Hematopoietic multipotent progenitor cell treated with erythropoietin and hydrocortisone succinate and interleukin-3 and kit ligand, for 17 days (in vitro differentiated cells): ENCODE measurements at regions not wholly inside any gene's neighbourhood (a gene's known extent, or its start where the extent isn't known, plus 50 kb on each side); places are given as distances from the start of the nearest gene placed in this dataset.
"Not testable (repeated sequence)": the region's sequence is repeated elsewhere in the genome, so short reads cannot be mapped to it uniquely, and the experiment has no call there.

Experiments
- DNase-seq: peaks from one replicate; pipeline ENCODE4 v3.0.0-alpha.2; 2015; ENCODE audit warnings: low spot score

- DNase-seq = no peak
Measured at GRCh38 chr1:199791495-199791894, 236.0 kb upstream of the NR5A2 start.

GRCh38 chr1:199792874-199793273 lies 234.6 kb upstream of the NR5A2 start:
- no peak for DNase-seq

GRCh38 chr1:199794105-199794863 lies 233.2 kb upstream of the NR5A2 start:
- DNase-seq = no peak

- no peak for DNase-seq
Measured at GRCh38 chr1:199799116-199799515, 228.4 kb upstream of the NR5A2 start.

- no peak for DNase-seq
Measured at GRCh38 chr1:199804526-199804925, 223.0 kb upstream of the NR5A2 start.

DNA sequence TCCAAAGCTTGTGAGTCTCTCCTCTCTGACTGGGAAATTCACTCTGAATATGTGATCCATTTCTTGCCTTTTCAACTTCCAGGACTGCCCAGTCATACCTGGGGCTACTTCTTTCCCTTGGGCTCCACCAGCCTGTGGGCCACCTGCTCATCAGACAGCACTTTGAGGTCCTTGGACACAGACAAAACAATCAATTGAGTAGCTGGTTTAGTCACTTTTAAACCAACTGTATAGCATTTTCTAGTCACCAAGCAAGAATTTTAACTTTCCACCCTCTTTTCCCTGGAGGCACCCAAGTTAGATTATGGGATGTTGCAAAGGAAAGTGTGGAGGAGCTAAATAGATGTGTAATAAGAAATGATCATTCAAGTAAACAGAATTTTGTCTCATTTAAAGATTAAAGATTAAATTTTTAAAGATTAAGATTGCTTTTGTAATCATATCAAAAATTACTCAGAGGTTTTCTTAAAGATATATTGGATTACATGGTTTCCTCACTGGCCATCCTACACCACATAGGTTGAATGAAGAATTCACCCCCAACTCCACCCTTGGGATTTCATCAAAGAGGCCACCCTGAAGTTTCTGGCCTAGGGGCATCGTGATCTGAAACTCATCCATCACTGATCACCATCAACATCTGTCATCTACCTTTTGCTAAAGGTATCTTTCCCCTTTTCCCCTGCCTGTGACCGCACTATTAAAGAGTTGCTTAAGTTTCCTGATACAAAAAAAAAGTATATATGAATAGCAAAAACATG lies 219.2 kb upstream of the NR5A2 start:
- DNase-seq = no peak

DNA sequence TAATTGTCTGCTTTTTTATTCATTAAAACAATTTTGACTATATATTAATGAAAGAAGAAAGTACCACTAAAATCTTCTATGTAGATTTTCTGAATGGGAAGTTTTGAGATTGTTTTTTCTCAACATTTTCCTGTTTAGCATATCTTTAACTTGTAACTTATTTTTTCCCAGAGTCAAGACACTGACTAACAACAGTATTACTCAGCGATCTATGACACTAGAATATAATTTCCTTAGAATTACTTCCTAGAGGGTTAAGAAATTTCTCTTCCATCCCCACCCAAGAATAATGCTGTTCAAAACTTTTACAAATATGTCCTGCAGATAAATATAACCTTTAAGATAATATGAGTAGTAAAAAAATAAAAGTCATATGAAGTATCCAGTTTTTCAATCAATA lies 218.2 kb upstream of the NR5A2 start:
- DNase-seq = no peak

GRCh38 chr1:199811163-199811562 lies 216.3 kb upstream of the NR5A2 start:
- DNase-seq = no peak

DNA sequence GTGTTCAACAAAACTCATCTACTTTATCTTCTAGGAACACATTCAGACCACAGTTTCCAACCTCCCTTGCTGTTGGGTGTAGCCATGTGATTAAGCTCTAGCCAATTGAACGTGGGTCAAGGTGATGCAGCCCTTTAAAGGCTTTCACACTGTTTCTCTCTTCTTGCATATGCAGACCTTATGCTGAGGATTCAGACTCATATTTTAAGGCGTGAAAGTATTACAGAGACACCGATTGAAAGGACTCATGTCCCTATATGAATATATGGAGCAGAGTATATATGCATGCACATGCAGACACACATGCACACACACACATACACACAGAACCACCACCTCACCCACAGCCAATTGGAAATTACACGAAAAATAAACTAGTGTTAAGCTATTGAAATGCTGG lies 214.3 kb upstream of the NR5A2 start:
- DNase-seq = no peak

GRCh38 chr1:199815947-199816346 lies 211.6 kb upstream of the NR5A2 start:
- DNase-seq = no peak

GRCh38 chr1:199817266-199817665 lies 210.2 kb upstream of the NR5A2 start:
- no peak for DNase-seq

- DNase-seq = no peak
Measured at GRCh38 chr1:199821029-199821779, 206.3 kb upstream of the NR5A2 start.

- DNase-seq = no peak
Measured at GRCh38 chr1:199832451-199832850, 195.1 kb upstream of the NR5A2 start.

DNA sequence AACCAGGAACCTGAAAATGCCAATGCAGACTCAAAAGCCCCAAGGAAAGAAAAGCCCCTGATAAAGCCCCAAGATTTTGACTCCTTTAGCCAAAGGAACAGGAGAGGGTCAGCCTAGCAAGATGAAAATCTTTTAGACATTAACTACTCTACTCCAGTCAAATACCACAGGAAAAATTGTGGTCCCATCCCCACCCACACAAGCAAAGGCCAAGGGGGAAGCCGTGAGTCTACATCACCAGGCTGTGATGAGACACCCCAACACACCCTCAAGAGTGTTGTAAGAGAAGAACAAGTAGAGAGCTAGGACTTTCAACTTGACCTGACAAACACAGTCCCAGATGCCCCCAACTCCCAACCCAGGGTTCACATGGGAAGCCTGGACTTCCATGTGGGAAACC lies 192.8 kb upstream of the NR5A2 start:
- no peak for DNase-seq

- no peak for DNase-seq
Measured at GRCh38 chr1:199836430-199836829, 191.1 kb upstream of the NR5A2 start.

DNA sequence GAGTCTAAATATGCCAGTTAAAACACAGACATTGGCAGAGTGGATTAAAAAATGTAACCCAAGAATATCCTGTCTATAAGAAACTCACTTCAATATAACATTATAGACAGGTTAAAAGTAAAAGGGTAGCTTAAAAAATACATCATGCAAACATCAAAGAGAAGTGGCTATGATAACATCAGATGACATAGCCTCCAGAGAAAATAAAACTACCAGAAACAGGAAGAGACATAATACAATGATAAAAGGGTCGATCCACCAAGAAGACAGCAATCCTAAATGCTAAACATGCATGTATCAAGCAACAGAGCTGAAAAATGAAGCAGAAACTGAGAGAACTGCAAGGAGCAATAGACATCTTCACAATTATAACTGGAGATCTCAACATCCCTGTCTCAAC lies 190.2 kb upstream of the NR5A2 start:
- DNase-seq = no peak

DNA sequence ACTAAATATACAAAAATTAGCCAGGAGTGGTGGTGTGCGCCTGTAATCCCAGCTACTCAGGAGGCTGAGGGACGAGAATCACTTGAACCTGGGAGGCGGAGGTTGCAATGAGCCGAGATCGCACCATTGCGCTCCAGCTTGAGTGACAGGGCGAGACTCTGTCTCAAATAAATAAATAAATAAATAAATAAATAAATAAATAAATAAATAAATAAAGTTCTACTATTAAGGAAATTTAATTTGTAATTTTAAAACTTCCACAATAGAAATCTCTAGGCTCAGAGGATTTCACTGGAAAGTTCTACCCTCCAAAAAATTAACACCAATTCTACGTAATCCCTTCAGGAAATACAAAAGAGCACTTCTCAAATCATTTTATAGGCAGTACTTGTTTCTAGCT lies 187.9 kb upstream of the NR5A2 start:
- DNase-seq = not testable (repeated sequence)

DNA sequence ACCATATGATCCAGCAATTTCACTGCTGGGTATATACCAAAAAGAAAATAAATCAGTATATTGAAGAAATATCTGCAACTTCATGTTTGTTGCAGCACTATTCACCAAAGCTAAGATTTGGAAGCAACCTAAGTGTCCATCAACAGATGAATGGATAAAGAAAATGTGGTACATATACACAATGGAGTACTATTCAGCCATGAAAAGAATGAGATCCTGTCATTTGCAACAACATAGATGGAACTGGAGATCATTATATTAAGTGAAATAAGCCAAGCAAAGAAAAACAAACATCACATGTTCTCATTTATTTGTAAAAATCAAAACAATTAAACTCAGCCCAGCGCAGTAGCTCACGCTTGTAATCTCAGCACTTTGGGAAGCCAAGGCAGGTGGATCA lies 184.4 kb upstream of the NR5A2 start:
- DNase-seq = not testable (repeated sequence)

DNA sequence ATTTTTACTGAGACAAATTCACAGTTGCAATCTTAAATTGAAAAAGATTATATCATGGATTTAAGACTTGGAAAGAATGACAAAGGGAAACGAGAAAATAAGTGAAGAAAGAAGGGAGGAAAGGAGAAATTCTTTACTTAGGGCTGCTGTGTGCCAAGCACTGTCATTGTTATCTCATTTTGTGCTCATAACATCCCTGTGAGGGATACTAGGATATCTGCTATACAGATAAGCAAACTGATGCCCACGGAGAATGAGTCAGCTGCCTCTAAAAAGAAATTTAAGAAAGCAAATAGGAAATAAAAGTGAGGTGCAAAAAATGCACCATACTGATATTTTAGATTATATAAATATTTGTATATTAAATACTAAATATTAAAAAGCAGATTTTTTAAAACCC lies 183.6 kb upstream of the NR5A2 start:
- no peak for DNase-seq

GRCh38 chr1:199847021-199847420 lies 180.5 kb upstream of the NR5A2 start:
- no peak for DNase-seq

DNA sequence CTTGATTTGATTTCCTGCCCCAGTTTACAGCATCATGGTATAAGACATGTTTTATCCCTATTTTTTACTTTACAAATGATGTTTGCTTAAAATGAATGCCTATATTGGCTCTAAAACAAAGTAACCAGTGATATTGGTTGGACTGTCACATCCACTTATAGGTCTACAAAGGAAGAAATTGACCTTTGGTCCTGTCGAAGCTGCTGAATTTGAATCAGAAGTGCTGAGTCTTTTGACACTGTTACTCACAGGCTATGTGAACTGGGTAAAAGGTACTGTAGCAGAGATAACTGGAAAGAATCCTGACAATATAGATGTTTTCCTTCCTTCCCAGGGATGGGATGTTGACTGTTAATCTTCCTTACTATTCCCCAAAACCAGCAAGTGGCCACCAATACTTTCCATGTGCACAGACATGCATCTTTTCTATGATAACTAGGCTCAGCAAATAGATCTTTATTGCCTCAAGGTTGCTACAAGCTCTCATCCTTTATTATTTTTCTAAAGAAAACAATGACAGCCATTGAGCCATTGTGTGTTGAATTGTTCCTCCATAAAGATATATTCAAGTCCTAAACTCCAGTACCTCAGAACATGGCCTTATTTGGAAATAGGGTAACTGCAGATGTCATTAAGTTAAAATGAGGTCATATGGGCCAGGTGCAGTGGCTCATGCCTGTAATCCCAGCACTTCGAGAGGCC lies 175.9 kb upstream of the NR5A2 start:
- DNase-seq = no peak

GRCh38 chr1:199854686-199855321 lies 172.7 kb upstream of the NR5A2 start:
- no peak for DNase-seq
